T47D (cell line): ENCODE measurements at regions not wholly inside any gene's neighbourhood (a gene's known extent, or its start where the extent isn't known, plus 50 kb on each side); places are given as distances from the start of the nearest gene placed in this dataset.

ENCODE experiments used
- DNase-seq, 2 experiments: peaks; one replicate each; pipeline versions ENCODE4 v3.0.0 to v3.0.0-alpha.2; 2011 to 2012; ENCODE audit warnings: low read depth in 1 of 2, low spot score in 1 of 2
- JUND ChIP-seq: IDR thresholded peaks from 2 replicates; pipeline ENCODE4 v1.6.1; 2012; ENCODE audit warnings: low read depth
- in situ Hi-C: cut with HindIII; loops from 2 replicates; pipeline ENCODE4 v1.10.0; 2016; ENCODE audit warnings: low sequenced_read_pairs, low pct_unique_long_range_greater_than_20kb

DNA sequence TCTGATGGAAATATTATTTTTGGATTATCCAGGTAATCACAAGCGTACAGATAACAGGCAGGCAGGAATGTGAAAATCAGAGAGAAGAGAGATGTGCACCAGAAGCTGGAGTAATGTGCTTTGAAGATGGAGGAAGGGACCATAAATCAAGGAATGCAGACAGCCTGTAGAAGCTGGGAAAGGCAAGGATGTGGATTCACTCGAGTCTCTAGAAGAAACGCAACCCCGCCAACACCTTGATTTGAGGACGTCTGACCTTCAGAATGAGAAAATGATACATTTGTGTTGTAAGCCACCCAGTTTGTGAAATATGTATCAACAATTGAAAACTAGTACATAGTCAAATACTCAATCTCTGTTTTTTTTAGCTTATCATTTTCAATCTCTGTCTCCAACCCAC is 207.6 kb upstream of the MPDZ start:
- DNase-seq: peak in 1 of 2 experiments; percentile 59
- in situ Hi-C loops: no loop called here
- TF ChIP-seq JUND: no peak

DNA sequence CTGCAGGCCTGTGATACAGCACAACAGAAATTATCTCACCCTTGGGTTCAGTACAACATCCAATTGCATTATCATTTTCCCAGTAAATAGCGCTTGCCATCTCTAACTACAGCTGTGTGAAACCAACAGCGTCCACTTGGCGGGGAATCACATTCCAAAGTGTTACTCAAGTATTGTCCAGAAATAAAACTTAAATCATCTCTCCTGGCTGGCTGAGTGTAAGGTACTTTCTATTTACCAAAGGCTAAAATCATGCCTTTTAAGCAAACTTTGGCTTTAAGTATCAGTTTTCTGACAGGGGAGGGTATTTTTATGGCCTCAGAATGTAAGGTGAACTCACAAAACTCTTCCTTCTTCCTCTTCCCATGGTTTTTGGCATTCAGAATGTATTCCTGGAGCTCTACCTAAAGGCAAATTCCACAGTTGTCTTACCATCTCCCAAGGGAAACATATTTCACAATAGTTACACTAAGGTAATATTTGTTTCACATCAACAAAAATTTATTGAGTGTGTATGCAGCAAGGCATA is 205.6 kb upstream of the MPDZ start:
- peak; percentile 94 for TF ChIP-seq JUND
- peak in 1 of 2 experiments; percentile 98 for DNase-seq
- in situ Hi-C loops: no loop called here

DNA sequence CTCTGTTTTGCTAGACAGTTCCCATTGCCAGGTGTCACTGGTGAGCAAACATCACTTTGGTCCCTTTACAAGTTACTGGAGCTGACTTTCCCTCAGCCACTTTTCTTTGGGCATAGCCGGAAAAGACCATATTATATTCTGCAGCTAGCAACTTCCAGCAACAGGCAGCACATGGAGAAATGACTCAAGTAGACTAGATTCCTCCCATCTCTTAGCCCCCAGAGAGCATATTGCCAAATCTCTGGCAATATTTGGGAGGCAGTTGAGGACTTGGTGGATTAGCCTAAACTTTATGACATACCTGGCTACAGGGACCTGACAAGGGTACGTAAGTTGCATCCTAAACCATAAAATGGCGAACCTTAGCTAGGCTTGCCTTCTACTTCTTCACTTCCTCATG is 204.7 kb upstream of the MPDZ start:
- in situ Hi-C loops: no loop called here
- no peak for TF ChIP-seq JUND
- DNase-seq: peak in 1 of 2 experiments; percentile 60

DNA sequence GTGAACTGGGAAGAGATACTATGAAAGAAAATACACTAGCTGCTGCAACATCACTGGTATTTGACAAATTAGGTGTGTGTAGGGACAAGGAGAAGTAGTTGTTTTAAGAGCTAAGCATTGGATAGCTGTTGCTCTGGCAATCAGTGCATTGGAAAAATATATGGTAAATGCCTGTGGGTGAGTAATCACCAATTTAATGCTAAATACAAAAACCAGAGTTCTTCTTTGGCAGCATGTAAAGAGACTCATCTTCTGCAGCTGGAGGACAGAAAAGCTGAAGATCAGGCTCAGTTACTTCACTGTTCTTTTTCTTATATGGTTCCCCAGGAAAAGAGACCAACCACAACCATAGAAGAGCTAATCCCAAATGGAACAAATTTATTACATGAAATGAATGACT is 201.8 kb upstream of the MPDZ start:
- no peak for DNase-seq
- TF ChIP-seq JUND: no peak
- in situ Hi-C loops: no loop called here

DNA sequence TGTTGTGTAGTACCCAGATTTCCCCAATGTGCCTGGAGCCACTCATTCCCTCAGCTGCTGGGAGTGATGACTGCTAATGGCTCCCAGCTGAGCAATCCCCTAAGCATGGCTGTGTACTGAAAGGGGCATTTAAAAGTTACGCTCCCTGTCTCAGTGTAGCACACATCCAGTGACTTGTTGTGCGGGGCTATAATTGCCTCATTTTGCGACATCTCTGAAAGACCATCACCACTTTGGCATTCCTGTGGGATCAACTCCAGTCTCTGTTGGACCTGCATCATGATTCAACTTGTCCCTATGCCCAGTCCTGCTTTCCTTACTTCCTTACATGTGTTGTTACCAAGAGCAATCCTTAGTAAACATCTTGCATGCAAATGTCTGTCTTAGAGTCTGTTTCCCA is 201.2 kb upstream of the MPDZ start:
- DNase-seq: no peak
- in situ Hi-C loops: no loop called here
- no peak for TF ChIP-seq JUND

DNA sequence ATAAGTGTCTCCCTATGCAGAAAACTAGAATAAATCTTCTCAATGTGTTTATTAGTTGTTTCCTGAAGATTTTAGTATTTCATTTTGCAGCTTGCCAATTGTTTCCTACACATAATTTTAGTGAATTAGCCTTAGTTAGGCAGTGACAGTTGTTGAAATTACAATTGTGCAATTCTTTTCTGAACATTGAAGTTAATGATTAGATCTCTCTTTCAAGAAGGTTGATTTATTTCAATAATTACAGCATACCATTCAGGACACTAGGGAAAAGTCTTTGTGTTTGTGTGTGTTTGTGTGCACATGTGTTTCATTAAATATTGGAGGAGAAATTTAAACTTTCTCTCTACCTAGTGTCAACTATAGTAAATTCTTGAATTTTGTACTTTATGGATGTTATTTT is 199.6 kb upstream of the MPDZ start:
- no peak for DNase-seq
- TF ChIP-seq JUND: no peak
- in situ Hi-C loops: no loop called here

DNA sequence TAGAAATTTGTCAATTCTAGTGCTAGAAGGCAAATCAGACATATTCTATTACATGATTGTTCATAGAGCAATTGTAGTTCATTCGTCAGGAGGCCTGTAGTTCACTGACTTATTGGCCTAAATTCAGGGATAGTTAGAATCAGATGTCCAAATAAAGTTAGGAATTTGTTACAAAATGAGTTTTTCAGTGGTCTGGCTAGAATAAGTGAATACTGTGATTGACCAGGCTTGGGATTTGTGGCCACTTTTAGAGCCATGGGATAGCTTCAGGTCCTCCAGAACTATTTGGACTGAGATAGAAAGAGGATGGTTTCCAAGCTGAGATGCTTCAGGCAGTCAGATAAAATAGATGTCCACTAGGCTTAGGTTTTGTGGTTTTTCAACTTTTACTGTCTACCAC is 199.1 kb upstream of the MPDZ start:
- no peak for DNase-seq
- in situ Hi-C loops: no loop called here
- TF ChIP-seq JUND: no peak

DNA sequence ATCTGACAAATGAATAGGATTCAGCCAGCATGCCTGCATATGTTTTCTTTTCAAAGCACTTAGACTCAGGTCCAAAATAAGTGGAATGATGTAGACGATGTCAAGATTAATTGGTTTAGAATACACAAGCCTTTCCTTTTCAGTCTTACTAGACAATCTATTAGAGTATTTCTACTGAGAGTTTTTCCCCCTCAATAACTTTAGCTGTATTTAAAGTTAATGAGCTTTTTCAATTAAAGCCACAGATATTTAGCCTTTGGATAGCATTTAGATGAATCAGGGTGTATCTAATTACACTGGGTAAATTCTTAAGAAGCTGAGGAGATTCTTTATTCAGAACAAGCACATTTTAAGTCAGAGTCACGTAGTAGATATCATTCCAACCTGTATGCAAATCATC is 198.7 kb upstream of the MPDZ start:
- in situ Hi-C loops: no loop called here
- no peak for DNase-seq
- no peak for TF ChIP-seq JUND

DNA sequence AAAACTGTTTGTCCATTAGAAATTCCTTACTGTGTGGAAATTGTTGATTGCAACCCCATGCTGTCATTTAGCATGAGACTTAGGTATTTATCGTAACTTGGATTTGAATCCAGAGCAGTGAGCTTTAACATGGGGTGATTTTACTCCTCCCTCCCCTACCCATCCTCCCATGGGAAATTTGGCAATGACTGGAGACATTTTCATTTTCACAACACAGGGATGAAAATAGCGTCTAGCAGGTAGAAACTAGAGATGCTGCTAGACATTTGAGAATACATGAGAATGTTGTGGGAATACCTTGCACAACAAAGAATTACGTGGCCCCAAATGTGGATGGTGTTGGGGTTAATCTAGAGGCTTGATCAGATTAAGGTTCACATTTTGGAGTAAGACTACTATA is 191.3 kb upstream of the MPDZ start:
- in situ Hi-C loops: no loop called here
- no peak for DNase-seq
- no peak for TF ChIP-seq JUND

DNA sequence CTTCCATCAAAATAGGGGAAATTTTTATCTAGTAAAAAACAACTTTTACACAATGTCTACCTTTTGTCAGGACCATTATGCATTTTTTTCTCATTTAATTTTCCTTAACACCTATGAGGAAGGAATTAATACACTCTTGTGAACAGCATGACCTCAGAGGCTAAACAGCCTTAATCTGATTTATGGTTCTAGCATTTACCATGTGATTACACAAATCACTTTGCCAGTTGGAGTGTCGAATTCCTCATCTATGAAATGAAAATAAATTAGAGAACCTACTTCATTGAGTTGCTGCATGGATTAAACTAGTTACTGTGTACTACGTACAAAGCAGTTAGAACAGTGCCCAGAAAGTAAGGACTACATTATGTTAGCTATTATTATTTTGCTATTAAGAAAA is 187.7 kb upstream of the MPDZ start:
- DNase-seq: no peak
- in situ Hi-C loops: no loop called here
- TF ChIP-seq JUND: no peak

DNA sequence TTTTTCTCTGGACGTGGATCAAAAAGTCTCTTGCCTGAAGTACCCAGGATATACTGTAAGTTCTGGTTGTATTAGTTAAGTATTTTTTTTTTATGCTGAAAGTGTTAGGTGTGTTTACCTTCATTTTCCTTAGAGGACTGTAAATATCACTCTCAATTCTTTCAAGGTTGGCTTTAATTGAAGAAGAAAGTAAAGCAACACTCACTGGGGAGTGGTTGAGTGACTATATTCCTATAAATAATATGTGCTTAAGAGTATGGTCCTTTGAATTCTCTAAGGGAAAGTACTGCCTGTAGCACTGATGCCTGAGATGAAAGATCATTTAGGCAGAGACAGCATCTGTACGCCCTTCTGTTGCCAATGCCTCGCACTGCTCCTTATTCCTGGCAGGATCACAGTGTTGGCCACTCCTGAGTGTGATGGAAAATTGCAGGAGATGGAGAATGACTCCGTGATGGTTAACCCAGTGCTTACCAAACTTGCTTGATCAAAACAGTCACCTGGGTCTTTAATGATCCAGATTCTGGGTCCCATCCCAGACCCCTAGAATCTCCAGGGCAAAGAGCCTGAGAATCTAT is 182.0 kb upstream of the MPDZ start:
- in situ Hi-C loops: no loop called here
- no peak for DNase-seq
- TF ChIP-seq JUND: no peak

DNA sequence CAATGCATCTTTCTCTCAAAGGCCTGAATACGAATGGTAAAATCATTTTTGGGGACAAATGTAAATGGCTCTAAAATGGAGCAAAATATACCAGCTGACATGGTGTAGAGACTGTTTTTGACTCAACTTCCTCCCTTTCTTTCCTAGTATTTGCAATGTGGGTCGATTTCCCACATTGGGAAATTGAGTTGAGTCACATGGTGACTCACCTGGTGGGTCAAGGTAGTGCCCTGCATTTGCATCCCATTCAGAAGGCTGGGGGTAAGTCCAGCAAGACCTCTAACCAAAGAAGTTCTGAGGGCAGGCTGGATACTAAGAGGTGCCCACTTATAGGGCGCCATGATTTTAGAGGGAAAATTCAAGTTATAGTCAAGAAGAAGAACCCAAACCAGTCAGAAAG is 179.6 kb upstream of the MPDZ start:
- no peak for TF ChIP-seq JUND
- in situ Hi-C loops: no loop called here
- no peak for DNase-seq

DNA sequence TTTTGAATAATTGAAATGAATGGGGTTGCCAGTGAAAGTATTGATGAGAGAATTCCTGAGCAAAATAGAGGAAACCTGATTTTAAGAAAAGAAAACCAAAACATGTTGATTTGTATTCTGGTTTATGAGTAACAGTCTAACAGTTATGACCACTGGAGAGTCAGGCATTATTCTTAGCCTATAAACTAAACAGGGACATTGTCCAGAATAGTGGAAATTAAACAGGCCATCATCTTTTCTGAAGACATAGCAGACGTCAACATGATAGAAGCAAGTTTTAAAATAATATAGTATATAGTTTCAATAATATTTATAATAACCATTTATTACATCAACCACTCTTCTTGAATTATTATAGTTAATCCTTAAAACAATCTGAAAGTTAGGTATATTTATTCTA is 178.3 kb upstream of the MPDZ start:
- DNase-seq: no peak
- no peak for TF ChIP-seq JUND
- in situ Hi-C loops: no loop called here

DNA sequence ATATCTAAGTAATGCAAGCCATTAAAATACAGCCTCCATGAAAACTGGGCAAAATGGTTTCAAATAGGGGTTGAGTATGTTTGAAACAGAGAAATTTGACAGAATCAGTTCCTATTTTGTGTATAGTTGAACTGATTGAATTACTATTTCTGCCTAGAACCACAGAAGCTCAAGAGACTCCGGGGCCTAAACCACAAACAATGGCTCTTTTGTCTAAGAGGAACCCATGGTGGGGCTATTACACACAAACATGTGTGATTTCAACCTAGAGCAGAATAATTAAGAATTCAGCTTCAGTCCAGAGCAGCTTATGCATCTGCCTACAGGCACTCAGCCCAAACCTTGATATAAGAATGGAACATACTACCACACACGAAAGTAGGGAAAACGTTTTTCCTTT is 171.2 kb upstream of the MPDZ start:
- DNase-seq: no peak
- in situ Hi-C loops: no loop called here

More for the DNA sequence above, 171.2 kb upstream of the MPDZ start:
- no peak for TF ChIP-seq JUND
